WERI-Rb-1 (cell line): ENCODE measurements at regions not wholly inside any gene's neighbourhood (a gene's known extent, or its start where the extent isn't known, plus 50 kb on each side); places are given as distances from the start of the nearest gene placed in this dataset.
A peak's percentile ranks its signal among the peaks of the same experiment; 100 is the strongest.

ENCODE experiments used
- DNase-seq: peaks from one replicate; pipeline ENCODE4 v3.0.0-alpha.2; 2020
- H3K27ac ChIP-seq: fragments of 250-450 bp; sonication (Bioruptor Pico); 2 replicates; pipeline ENCODE4 v1.5.1; 2020; ENCODE audit warnings: mild to moderate bottlenecking, moderate library complexity
- H3K27me3 ChIP-seq: fragments of 250-450 bp; sonication (Bioruptor Pico); 2 replicates; pipeline ENCODE4 v1.5.1; 2021; ENCODE audit warnings: mild to moderate bottlenecking, low read depth, moderate library complexity; ENCODE audit not compliant: insufficient read depth, severe bottlenecking
- H3K36me3 ChIP-seq: fragments of 250-450 bp; sonication (Bioruptor Pico); 2 replicates; pipeline ENCODE4 v1.5.1; 2020; ENCODE audit warnings: mild to moderate bottlenecking, moderate library complexity
- H3K4me3 ChIP-seq: 2 replicates; pipeline ENCODE4 v1.5.1; 2011; ENCODE audit warnings: low read depth, mild to moderate bottlenecking, control low read depth, low read length
- H3K9me3 ChIP-seq: fragments of 250-450 bp; sonication (Bioruptor Pico); 2 replicates; pipeline ENCODE4 v1.5.1; 2021; ENCODE audit warnings: mild to moderate bottlenecking, moderate library complexity; ENCODE audit not compliant: severe bottlenecking
- CTCF ChIP-seq: IDR thresholded peaks from 2 replicates; pipeline ENCODE4 v1.5.1; 2011; ENCODE audit warnings: low read depth, mild to moderate bottlenecking, control low read depth, inconsistent platforms, low read length

GRCh38 chr19:34051255-34051654 is 121.0 kb upstream of the LSM14A start:
- no peak overlapping the region for H3K27ac ChIP-seq
- no peak for TF ChIP-seq CTCF
- H3K27me3 ChIP-seq = no peaks in the 10 kb centered on the region
- no peak overlapping the region for H3K4me3 ChIP-seq
- no peak for DNase-seq
- no peaks in the 10 kb centered on the region for H3K9me3 ChIP-seq
- H3K36me3 ChIP-seq = no peaks in the 10 kb centered on the region

GRCh38 chr19:34057155-34057554 is 115.1 kb upstream of the LSM14A start:
- Histone ChIP-seq H3K27ac (no peak overlapping the region), H3K36me3 (no peaks in the 10 kb centered on the region), H3K9me3 (no peaks in the 10 kb centered on the region), H3K4me3 (no peak overlapping the region), H3K27me3 (no peaks in the 10 kb centered on the region)
- no peak for DNase-seq
- TF ChIP-seq CTCF = no peak

GRCh38 chr19:34066007-34066643 is 106.2 kb upstream of the LSM14A start:
- Histone ChIP-seq H3K27ac (no peak overlapping the region), H3K36me3 (no peaks in the 10 kb centered on the region), H3K4me3 (no peak overlapping the region), H3K27me3 (no peaks in the 10 kb centered on the region), H3K9me3 (no peaks in the 10 kb centered on the region)
- DNase-seq = no peak
- no peak for TF ChIP-seq CTCF

GRCh38 chr19:34067861-34068271 is 104.4 kb upstream of the LSM14A start:
- H3K4me3 ChIP-seq = no peak overlapping the region
- H3K27ac ChIP-seq = peak overlapping the region; percentile 41; the same call in 1 of the 2 replicates
- TF ChIP-seq CTCF = no peak
- H3K9me3 ChIP-seq = no peaks in the 10 kb centered on the region
- H3K36me3 ChIP-seq = no peaks in the 10 kb centered on the region
- H3K27me3 ChIP-seq = no peaks in the 10 kb centered on the region
- no peak for DNase-seq

- no peaks in the 10 kb centered on the region for H3K36me3 ChIP-seq
- no peak for DNase-seq
- peaks cover 7% of the 10 kb centered on the region for H3K9me3 ChIP-seq
- no peak for TF ChIP-seq CTCF
- H3K27ac ChIP-seq = no peak overlapping the region
- no peaks in the 10 kb centered on the region for H3K27me3 ChIP-seq
- no peak overlapping the region for H3K4me3 ChIP-seq
These were observed 96.6 kb upstream of the LSM14A start for GRCh38 chr19:34075661-34076091.
